Liver (tissue), 8 donors: ENCODE measurements at regions not wholly inside any gene's neighbourhood (a gene's known extent, or its start where the extent isn't known, plus 50 kb on each side); places are given as distances from the start of the nearest gene placed in this dataset.

Source experiments
- DNase-seq: peaks from one replicate; pipeline ENCODE4 v3.0.0-alpha.2; 2017; ENCODE audit warnings: low spot score
- H3K27ac ChIP-seq, 2 donors: one replicate each; pipeline ENCODE4 v1.7.0; 2013; ENCODE audit warnings: inconsistent platforms in 2 of 2, low read length in 2 of 2, control low read depth in 1 of 2, low read depth in 1 of 2, mild to moderate bottlenecking in 1 of 2
- H3K27me3 ChIP-seq, 4 donors: one replicate each; pipeline versions ENCODE4 v1.6.1 to v1.7.0; 2013; ENCODE audit warnings: low read length in 3 of 4, inconsistent platforms in 1 of 4, mild to moderate bottlenecking in 1 of 4, moderate library complexity in 1 of 4; ENCODE audit not compliant: control insufficient read depth in 4 of 4, insufficient read depth in 4 of 4
- H3K36me3 ChIP-seq, 4 donors: one replicate each; pipeline versions ENCODE4 v1.6.1 to v1.7.0; 2013; ENCODE audit warnings: low read length in 3 of 4, mild to moderate bottlenecking in 3 of 4, low read depth in 1 of 4, moderate library complexity in 1 of 4; ENCODE audit not compliant: control insufficient read depth in 4 of 4, insufficient read depth in 3 of 4
- H3K4me1 ChIP-seq, 4 donors: one replicate each; pipeline versions ENCODE4 v1.6.1 to v1.7.0; 2013; ENCODE audit warnings: low read length in 3 of 4, mild to moderate bottlenecking in 3 of 4, moderate library complexity in 1 of 4; ENCODE audit not compliant: control insufficient read depth in 4 of 4, insufficient read depth in 4 of 4
- H3K4me3 ChIP-seq, 3 donors: one replicate each; pipeline versions ENCODE4 v1.6.1 to v1.7.0; 2013; ENCODE audit warnings: low read length in 3 of 3, control low read depth in 1 of 3, low read depth in 1 of 3, mild to moderate bottlenecking in 1 of 3
- H3K9ac ChIP-seq, 2 donors: one replicate each; pipeline ENCODE4 v1.7.0; 2013; ENCODE audit warnings: low read length in 2 of 2, mild to moderate bottlenecking in 2 of 2, moderate library complexity in 2 of 2, control low read depth in 1 of 2, low read depth in 1 of 2
- H3K9me3 ChIP-seq, 4 donors: one replicate each; pipeline versions ENCODE4 v1.6.1 to v1.7.0; 2013; ENCODE audit warnings: low read length in 3 of 4; ENCODE audit not compliant: control insufficient read depth in 4 of 4
- FOXA1 ChIP-seq: IDR thresholded peaks from 2 replicates; pipeline ENCODE4 v1.6.1; 2016; ENCODE audit warnings: antibody characterized with exemption
- GABPA ChIP-seq, 2 donors: IDR thresholded peaks in 1 of 2; conservative IDR thresholded peaks in 1 of 2; 2 replicates each; pipeline ENCODE4 v1.6.1; 2016; ENCODE audit warnings: antibody characterized with exemption in 2 of 2, mild to moderate bottlenecking in 1 of 2, moderate library complexity in 1 of 2
- HNF4A ChIP-seq, 2 donors: conservative IDR thresholded peaks; 2 replicates each; pipeline ENCODE4 v1.6.1; 2016; ENCODE audit warnings: antibody characterized with exemption in 2 of 2, mild to moderate bottlenecking in 2 of 2
- HNF4G ChIP-seq: IDR thresholded peaks from 2 replicates; pipeline ENCODE4 v1.6.1; 2016; ENCODE audit warnings: antibody characterized with exemption
- JUND ChIP-seq, 2 donors: IDR thresholded peaks; 2 replicates each; pipeline ENCODE4 v1.6.1; 2016; ENCODE audit warnings: antibody characterized with exemption in 2 of 2
- NR2F2 ChIP-seq: IDR thresholded peaks from 2 replicates; pipeline ENCODE4 v1.6.1; 2016; ENCODE audit warnings: antibody characterized with exemption
- RAD21 ChIP-seq, 2 donors: IDR thresholded peaks; 2 replicates each; pipeline ENCODE4 v1.6.1; 2016; ENCODE audit warnings: antibody characterized with exemption in 2 of 2, mild to moderate bottlenecking in 2 of 2
- RXRA ChIP-seq, 2 donors: IDR thresholded peaks; 2 replicates each; pipeline ENCODE4 v1.6.1; 2017 to 2018; ENCODE audit warnings: antibody characterized with exemption in 2 of 2, mild to moderate bottlenecking in 1 of 2
- SP1 ChIP-seq: IDR thresholded peaks from 2 replicates; pipeline ENCODE4 v1.6.1; 2018; ENCODE audit warnings: antibody characterized with exemption, mild to moderate bottlenecking
- TAF1 ChIP-seq: conservative IDR thresholded peaks from 2 replicates; pipeline ENCODE4 v1.6.1; 2016; ENCODE audit warnings: antibody characterized with exemption, mild to moderate bottlenecking
- YY1 ChIP-seq: IDR thresholded peaks from 2 replicates; pipeline ENCODE4 v1.6.1; 2016; ENCODE audit warnings: antibody characterized with exemption, mild to moderate bottlenecking
- WGBS: extraction: QIAGEN DNeasy Blood & Tissue Kit; methylation state at CpG from one replicate; pipeline ENCODE4 v1.1.7; 2013; 5-methylcytosine and 5-hydroxymethylcytosine counted together
- TF ChIP-seq, protein P1 (sequence below): IDR thresholded peaks from 2 replicates; pipeline ENCODE4 v1.6.1; 2016; ENCODE audit warnings: antibody characterized with exemption
- TF ChIP-seq, protein P2 (sequence below): IDR thresholded peaks from 2 replicates; pipeline ENCODE4 v1.6.1; 2016; ENCODE audit warnings: antibody characterized with exemption, mild to moderate bottlenecking
- TF ChIP-seq, protein P3 (sequence below): fragments of 150-350 bp; IDR thresholded peaks from 2 replicates; pipeline ENCODE4 v1.5.1; 2017; ENCODE audit warnings: improper control_type of control experiment, low read depth, low read length; ENCODE audit not compliant: missing input control
- donor health status: healthy.
- donor health status: healthy.
- donor health status: healthy.
- donor health status: healthy.
- donor health status: healthy.

GRCh38 chr6:67538032-67538431, 1097.0 kb upstream of the ADGRB3 start:
- WGBS = 53% methylated on average over 1 of the region's 1 CpG
- no peak overlapping the region for H3K27ac ChIP-seq

GRCh38 chr6:67535946-67536345, 1099.1 kb upstream of the ADGRB3 start:
- Histone ChIP-seq H3K4me3 (no peak overlapping the region), H3K27me3 (no peaks in the 10 kb centered on the region), H3K4me1 (no peaks in the 10 kb centered on the region), H3K9ac (no peak overlapping the region), H3K27ac (no peak overlapping the region), H3K9me3 (no peaks in the 10 kb centered on the region), H3K36me3 (no peaks in the 10 kb centered on the region)
- no peak for DNase-seq
- 79% methylated on average over 3 of the region's 3 CpGs for WGBS
- TF ChIP-seq, protein P1, sequence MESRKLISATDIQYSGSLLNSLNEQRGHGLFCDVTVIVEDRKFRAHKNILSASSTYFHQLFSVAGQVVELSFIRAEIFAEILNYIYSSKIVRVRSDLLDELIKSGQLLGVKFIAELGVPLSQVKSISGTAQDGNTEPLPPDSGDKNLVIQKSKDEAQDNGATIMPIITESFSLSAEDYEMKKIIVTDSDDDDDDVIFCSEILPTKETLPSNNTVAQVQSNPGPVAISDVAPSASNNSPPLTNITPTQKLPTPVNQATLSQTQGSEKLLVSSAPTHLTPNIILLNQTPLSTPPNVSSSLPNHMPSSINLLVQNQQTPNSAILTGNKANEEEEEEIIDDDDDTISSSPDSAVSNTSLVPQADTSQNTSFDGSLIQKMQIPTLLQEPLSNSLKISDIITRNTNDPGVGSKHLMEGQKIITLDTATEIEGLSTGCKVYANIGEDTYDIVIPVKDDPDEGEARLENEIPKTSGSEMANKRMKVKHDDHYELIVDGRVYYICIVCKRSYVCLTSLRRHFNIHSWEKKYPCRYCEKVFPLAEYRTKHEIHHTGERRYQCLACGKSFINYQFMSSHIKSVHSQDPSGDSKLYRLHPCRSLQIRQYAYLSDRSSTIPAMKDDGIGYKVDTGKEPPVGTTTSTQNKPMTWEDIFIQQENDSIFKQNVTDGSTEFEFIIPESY = no peak
- TF ChIP-seq HNF4A (conservative IDR thresholded peaks at IDR 0.05) (no peak), RAD21 (IDR thresholded peaks at IDR 0.05) (no peak), NR2F2 (no peak), GABPA (IDR thresholded peaks at IDR 0.05 in 1 of 2, conservative IDR thresholded peaks at IDR 0.05 in 1 of 2) (no peak), FOXA1 (no peak), RXRA (IDR thresholded peaks at IDR 0.05) (no peak), YY1 (no peak), TAF1 (no peak)
- TF ChIP-seq, protein P2, sequence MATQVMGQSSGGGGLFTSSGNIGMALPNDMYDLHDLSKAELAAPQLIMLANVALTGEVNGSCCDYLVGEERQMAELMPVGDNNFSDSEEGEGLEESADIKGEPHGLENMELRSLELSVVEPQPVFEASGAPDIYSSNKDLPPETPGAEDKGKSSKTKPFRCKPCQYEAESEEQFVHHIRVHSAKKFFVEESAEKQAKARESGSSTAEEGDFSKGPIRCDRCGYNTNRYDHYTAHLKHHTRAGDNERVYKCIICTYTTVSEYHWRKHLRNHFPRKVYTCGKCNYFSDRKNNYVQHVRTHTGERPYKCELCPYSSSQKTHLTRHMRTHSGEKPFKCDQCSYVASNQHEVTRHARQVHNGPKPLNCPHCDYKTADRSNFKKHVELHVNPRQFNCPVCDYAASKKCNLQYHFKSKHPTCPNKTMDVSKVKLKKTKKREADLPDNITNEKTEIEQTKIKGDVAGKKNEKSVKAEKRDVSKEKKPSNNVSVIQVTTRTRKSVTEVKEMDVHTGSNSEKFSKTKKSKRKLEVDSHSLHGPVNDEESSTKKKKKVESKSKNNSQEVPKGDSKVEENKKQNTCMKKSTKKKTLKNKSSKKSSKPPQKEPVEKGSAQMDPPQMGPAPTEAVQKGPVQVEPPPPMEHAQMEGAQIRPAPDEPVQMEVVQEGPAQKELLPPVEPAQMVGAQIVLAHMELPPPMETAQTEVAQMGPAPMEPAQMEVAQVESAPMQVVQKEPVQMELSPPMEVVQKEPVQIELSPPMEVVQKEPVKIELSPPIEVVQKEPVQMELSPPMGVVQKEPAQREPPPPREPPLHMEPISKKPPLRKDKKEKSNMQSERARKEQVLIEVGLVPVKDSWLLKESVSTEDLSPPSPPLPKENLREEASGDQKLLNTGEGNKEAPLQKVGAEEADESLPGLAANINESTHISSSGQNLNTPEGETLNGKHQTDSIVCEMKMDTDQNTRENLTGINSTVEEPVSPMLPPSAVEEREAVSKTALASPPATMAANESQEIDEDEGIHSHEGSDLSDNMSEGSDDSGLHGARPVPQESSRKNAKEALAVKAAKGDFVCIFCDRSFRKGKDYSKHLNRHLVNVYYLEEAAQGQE = no peak
- TF ChIP-seq, protein P3, sequence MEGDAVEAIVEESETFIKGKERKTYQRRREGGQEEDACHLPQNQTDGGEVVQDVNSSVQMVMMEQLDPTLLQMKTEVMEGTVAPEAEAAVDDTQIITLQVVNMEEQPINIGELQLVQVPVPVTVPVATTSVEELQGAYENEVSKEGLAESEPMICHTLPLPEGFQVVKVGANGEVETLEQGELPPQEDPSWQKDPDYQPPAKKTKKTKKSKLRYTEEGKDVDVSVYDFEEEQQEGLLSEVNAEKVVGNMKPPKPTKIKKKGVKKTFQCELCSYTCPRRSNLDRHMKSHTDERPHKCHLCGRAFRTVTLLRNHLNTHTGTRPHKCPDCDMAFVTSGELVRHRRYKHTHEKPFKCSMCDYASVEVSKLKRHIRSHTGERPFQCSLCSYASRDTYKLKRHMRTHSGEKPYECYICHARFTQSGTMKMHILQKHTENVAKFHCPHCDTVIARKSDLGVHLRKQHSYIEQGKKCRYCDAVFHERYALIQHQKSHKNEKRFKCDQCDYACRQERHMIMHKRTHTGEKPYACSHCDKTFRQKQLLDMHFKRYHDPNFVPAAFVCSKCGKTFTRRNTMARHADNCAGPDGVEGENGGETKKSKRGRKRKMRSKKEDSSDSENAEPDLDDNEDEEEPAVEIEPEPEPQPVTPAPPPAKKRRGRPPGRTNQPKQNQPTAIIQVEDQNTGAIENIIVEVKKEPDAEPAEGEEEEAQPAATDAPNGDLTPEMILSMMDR = no peak

More at GRCh38 chr6:67538032-67538431, 1097.0 kb upstream of the ADGRB3 start:
- Histone ChIP-seq H3K9ac (no peak overlapping the region), H3K4me1 (no peaks in the 10 kb centered on the region), H3K27me3 (no peaks in the 10 kb centered on the region), H3K4me3 (no peak overlapping the region), H3K36me3 (no peaks in the 10 kb centered on the region), H3K9me3 (peaks cover 0 to 3% (median 0%) of the 10 kb centered on the region in 4 donors)
- no peak for DNase-seq
- TF ChIP-seq SP1 = no peak
- TF ChIP-seq RAD21 (IDR thresholded peaks at IDR 0.05) = no peak
- TF ChIP-seq, protein P2 = no peak
- TF ChIP-seq YY1 = no peak
- no peak for TF ChIP-seq JUND (IDR thresholded peaks at IDR 0.05)
- no peak for TF ChIP-seq TAF1
- TF ChIP-seq HNF4A (conservative IDR thresholded peaks at IDR 0.05) = no peak
- TF ChIP-seq HNF4G = no peak
